PC-3 (cell line): ENCODE measurements at regions not wholly inside any gene's neighbourhood (a gene's known extent, or its start where the extent isn't known, plus 50 kb on each side); places are given as distances from the start of the nearest gene placed in this dataset.

Source experiments
- EZH2 ChIP-seq: fragments of 300-600 bp; sonication (generic); IDR thresholded peaks from one replicate; pipeline ENCODE4 v1.6.1; 2017; ENCODE audit warnings: antibody characterized with exemption, mild to moderate bottlenecking, low read length; ENCODE audit not compliant: unreplicated experiment
- EZH2phosphoT487 ChIP-seq: fragments of 300-600 bp; sonication (generic); IDR thresholded peaks from 2 replicates; pipeline ENCODE4 v1.6.1; 2018; ENCODE audit warnings: mild to moderate bottlenecking, antibody characterized with exemption, low read length, borderline replicate concordance
- TF ChIP-seq, protein P1 (sequence below): fragments of 300-600 bp; sonication (generic); conservative IDR thresholded peaks from 2 replicates; pipeline ENCODE4 v1.5.1; 2017; ENCODE audit warnings: antibody characterized with exemption, low read depth, mild to moderate bottlenecking, low read length

DNA sequence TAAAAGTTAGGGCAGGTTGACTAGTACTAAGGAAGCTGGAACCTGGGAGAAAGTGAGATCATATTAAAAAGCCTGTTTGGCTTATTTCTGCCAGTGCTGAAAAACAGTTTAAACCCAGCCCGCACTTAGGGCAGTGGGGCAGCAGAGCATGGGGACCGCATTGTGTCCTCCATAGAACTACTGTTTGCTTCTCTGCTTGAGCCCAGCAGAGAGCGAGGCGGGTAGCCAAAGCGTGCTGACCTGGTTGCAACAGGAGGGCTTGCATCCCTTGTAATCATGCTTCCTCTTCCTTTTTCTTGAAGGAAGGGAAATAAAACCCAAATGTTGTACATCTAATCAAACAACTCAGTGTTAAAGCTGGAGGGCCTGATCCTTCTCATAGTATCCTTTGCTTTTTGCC is 82.5 kb upstream of the HOXC13 start:
- TF ChIP-seq, protein P1, sequence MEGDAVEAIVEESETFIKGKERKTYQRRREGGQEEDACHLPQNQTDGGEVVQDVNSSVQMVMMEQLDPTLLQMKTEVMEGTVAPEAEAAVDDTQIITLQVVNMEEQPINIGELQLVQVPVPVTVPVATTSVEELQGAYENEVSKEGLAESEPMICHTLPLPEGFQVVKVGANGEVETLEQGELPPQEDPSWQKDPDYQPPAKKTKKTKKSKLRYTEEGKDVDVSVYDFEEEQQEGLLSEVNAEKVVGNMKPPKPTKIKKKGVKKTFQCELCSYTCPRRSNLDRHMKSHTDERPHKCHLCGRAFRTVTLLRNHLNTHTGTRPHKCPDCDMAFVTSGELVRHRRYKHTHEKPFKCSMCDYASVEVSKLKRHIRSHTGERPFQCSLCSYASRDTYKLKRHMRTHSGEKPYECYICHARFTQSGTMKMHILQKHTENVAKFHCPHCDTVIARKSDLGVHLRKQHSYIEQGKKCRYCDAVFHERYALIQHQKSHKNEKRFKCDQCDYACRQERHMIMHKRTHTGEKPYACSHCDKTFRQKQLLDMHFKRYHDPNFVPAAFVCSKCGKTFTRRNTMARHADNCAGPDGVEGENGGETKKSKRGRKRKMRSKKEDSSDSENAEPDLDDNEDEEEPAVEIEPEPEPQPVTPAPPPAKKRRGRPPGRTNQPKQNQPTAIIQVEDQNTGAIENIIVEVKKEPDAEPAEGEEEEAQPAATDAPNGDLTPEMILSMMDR = no peak
- TF ChIP-seq EZH2 (no peak), EZH2phosphoT487 (no peak)
